Panc1 (cell line): ENCODE measurements at regions not wholly inside any gene's neighbourhood (a gene's known extent, or its start where the extent isn't known, plus 50 kb on each side); places are given as distances from the start of the nearest gene placed in this dataset.

Source experiments
- ATAC-seq: fragments of 200-7000 bp; cut with Tn5 transposase; 2 replicates; pipeline ENCODE4 v1.9.1; 2020; ENCODE audit warnings: mild to moderate bottlenecking, moderate library complexity
- BruUV-seq: library from RNA; stranded (reverse); fragments of 400-500 nt; replicated peaks from 2 replicates; lab custom pipeline; 2021; lab: Mats Ljungman, UMichigan
- CTCF ChIA-PET: fragments of 300-600 bp; sonication (Branson Sonifier 250); formaldehyde crosslinking; loops from one replicate; lab custom pipeline; 2022; ENCODE audit warnings: antibody characterized with exemption; lab: Charles Lee
- POLR2A ChIA-PET: fragments of 300-600 bp; sonication (Branson Sonifier 250); formaldehyde crosslinking; loops from one replicate; lab custom pipeline; 2022; ENCODE audit warnings: antibody characterized with exemption; lab: Charles Lee
- DNase-seq: peaks from one replicate; pipeline ENCODE4 v3.0.0-alpha.2; 2010; ENCODE audit warnings: low read depth, low spot score
- H3K27ac ChIP-seq: 2 replicates; pipeline ENCODE4 v1.5.1; 2011; ENCODE audit warnings: mild to moderate bottlenecking, low read length, inconsistent platforms
- H3K27me3 ChIP-seq: fragments of 200-500 bp; sonication (Bioruptor generic); 2 replicates; pipeline ENCODE4 v1.6.0; 2014; ENCODE audit warnings: low read length, inconsistent platforms; ENCODE audit not compliant: control insufficient read depth, insufficient read depth
- H3K36me3 ChIP-seq: fragments of 200-500 bp; sonication (Bioruptor generic); 2 replicates; pipeline ENCODE4 v1.5.1; 2014; ENCODE audit warnings: inconsistent platforms, mild to moderate bottlenecking, low read length, moderate library complexity; ENCODE audit not compliant: control insufficient read depth, insufficient read depth
- H3K4me1 ChIP-seq: 2 replicates; pipeline ENCODE4 v1.5.1; 2011; ENCODE audit warnings: inconsistent platforms, mild to moderate bottlenecking, low read length, moderate library complexity; ENCODE audit not compliant: control insufficient read depth, insufficient read depth
- H3K4me3 ChIP-seq, 2 experiments: 2 replicates each; pipeline ENCODE4 v1.5.1; 2011 to 2012; ENCODE audit warnings: low read depth in 2 of 2, low read length in 2 of 2, mild to moderate bottlenecking in 2 of 2, inconsistent platforms in 1 of 2, moderate library complexity in 1 of 2
- H3K9me3 ChIP-seq: fragments of 200-500 bp; sonication (Bioruptor generic); 2 replicates; pipeline ENCODE4 v1.5.1; 2014; ENCODE audit warnings: low read depth, mild to moderate bottlenecking, inconsistent platforms, low read length, moderate library complexity; ENCODE audit not compliant: control insufficient read depth, insufficient read depth
- CTCF ChIP-seq: fragments of 450-650 bp; IDR thresholded peaks from 2 replicates; pipeline ENCODE4 v1.5.1; 2017; ENCODE audit warnings: mild to moderate bottlenecking
- POLR2AphosphoS5 ChIP-seq: IDR thresholded peaks from 2 replicates; pipeline ENCODE4 v1.6.1; 2012; ENCODE audit warnings: mild to moderate bottlenecking, low read depth, low read length, moderate library complexity
- REST ChIP-seq, 2 experiments: IDR thresholded peaks; 2 replicates each; pipeline ENCODE4 v1.6.1; 2011 to 2012; ENCODE audit warnings: low read depth in 2 of 2, control low read depth in 1 of 2, low read length in 1 of 2, mild to moderate bottlenecking in 1 of 2, moderate library complexity in 1 of 2; ENCODE audit not compliant: insufficient read depth in 1 of 2
- SIN3A ChIP-seq: IDR thresholded peaks from 2 replicates; pipeline ENCODE4 v1.6.1; 2012; ENCODE audit warnings: low read depth, mild to moderate bottlenecking, low read length, moderate library complexity, borderline replicate concordance; ENCODE audit not compliant: insufficient read depth
- TCF7L2 ChIP-seq: IDR thresholded peaks from 2 replicates; pipeline ENCODE4 v1.6.1; 2011; ENCODE audit warnings: mild to moderate bottlenecking, low read depth, low read length, inconsistent platforms
- in situ Hi-C: cut with HindIII; loops from 2 replicates; pipeline ENCODE4 v1.10.0; 2016; ENCODE audit warnings: low sequenced_read_pairs, low pct_unique_long_range_greater_than_20kb
- intact Hi-C: fragments of 100-400 bp; cut with micrococcal nuclease; formaldehyde crosslinking; loops from one replicate; pipeline ENCODE4 v1.10.0; 2022; ENCODE audit not compliant: unreplicated experiment

DNA sequence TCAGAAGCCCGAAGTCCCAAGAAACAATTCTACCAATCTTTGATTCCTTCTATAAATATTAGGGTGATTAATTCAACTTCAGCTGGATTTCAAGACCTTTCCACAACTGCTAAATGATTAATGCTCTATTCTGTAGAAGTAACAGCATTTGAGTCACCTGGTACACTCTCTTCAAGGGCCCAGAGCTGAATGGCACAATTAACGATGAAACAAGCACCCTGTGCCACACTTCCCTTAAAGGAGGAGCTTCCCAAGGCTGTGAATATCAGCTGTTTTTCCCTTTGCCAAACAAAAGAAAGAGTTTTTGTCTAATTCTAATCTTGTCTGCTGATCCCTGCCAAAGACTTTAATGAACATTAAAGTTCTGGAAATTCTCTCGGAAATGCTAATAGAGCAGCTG, 56.0 kb downstream of the BOD1L2 start:
- Histone ChIP-seq H3K27me3 (no peaks in the 10 kb centered on the region), H3K27ac (no peak overlapping the region), H3K36me3 (no peaks in the 10 kb centered on the region), H3K9me3 (no peaks in the 10 kb centered on the region), H3K4me1 (no peaks in the 10 kb centered on the region), H3K4me3 (no peak overlapping the region)
- no TSS peak for BruUV-seq
- ATAC-seq (no peak), DNase-seq (no peak)
- TF ChIP-seq TCF7L2 (no peak), SIN3A (no peak), REST (IDR thresholded peaks at IDR 0.05; ENCODE audit: insufficient read depth in 1 of 2, low read depth in 2 of 2, low read length in 1 of 2) (no peak), POLR2AphosphoS5 (no peak), CTCF (no peak)
- ChIA-PET CTCF (no interaction called here), POLR2A (no interaction called here)
- in situ Hi-C loops: no loop called here
- intact Hi-C loops: no loop called here

DNA sequence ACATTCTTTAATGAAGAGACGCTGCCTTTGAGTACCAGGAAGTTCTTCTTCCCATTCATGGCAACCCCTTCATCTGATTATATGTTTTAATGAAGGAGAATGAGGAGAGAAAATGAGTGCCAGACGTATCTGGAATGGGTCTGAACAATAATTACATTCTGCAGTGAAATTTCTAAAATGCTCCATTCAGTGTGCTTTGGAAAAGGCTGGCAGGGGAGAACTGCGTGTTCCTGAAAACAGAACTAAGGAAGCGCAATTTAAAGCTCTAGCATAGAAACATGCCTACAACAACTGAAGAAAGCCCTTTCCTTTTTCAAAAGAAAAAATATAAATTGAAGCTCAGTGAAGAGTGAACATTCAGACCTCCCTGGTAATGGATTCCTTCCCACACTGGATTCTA, 58.8 kb downstream of the BOD1L2 start:
- no peak for TF ChIP-seq POLR2AphosphoS5
- no peak for TF ChIP-seq REST (IDR thresholded peaks at IDR 0.05; ENCODE audit: insufficient read depth in 1 of 2, low read depth in 2 of 2, low read length in 1 of 2)
- TF ChIP-seq SIN3A: no peak
- TF ChIP-seq CTCF: no peak
- TF ChIP-seq TCF7L2: no peak
- DNase-seq (no peak), ATAC-seq (no peak)
- CTCF ChIA-PET: no interaction called here
- BruUV-seq: no TSS peak
- Histone ChIP-seq H3K4me3 (no peak overlapping the region), H3K9me3 (no peaks in the 10 kb centered on the region), H3K27ac (no peak overlapping the region), H3K27me3 (no peaks in the 10 kb centered on the region), H3K36me3 (no peaks in the 10 kb centered on the region), H3K4me1 (0 out of 2 replicates have a peak, but pooled peaks cover under 1% of the 10 kb centered on the region)
- intact Hi-C loops (no loop called here), in situ Hi-C loops (no loop called here)
- POLR2A ChIA-PET: no interaction called here
